RWPE1 (cell line): ENCODE measurements at regions not wholly inside any gene's neighbourhood (a gene's known extent, or its start where the extent isn't known, plus 50 kb on each side); places are given as distances from the start of the nearest gene placed in this dataset.
"Not testable (repeated sequence)": the region's sequence is repeated elsewhere in the genome, so short reads cannot be mapped to it uniquely, and the experiment has no call there.

ENCODE experiments used
- CTCF ChIA-PET: fragments of 350-600 bp; sonication (Branson Sonifier 250); formaldehyde crosslinking; extraction: SDS; loops from one replicate; lab custom pipeline; 2021; lab: Yijun Ruan, JAX
- POLR2A ChIA-PET: fragments of 400-600 bp; formaldehyde crosslinking; extraction: SDS; loops from one replicate; lab custom pipeline; 2020; ENCODE audit warnings: antibody characterized with exemption; ENCODE audit not compliant: low non-redundant PET; lab: Yijun Ruan, JAX
- DNase-seq: peaks from one replicate; pipeline ENCODE4 v3.0.0; 2012; ENCODE audit warnings: low spot score
- H3K27ac ChIP-seq: fragments of 450-650 bp; 2 replicates; pipeline ENCODE4 v1.5.1; 2017
- TF ChIP-seq, protein P1 (sequence below): fragments of 450-650 bp; conservative IDR thresholded peaks from 2 replicates; pipeline ENCODE4 v1.5.1; 2017; ENCODE audit warnings: low read depth, mild to moderate bottlenecking

DNA sequence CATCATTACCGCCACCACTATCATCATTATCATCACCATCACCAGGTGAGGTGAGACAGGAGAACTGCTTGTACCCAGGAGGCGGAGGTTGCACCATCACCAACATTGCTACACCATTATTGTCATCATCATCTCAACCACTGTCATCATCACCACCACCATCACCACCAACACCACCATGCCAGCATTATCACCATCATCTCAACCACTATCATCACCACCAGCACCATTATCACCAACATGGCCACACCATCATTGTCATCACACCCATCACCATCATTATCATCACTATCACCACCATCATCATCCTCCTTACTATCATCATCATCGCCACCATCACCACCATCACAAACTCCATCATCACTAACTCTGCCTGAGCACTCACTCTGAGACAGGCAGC lies 661.8 kb upstream of the DEFB115 start:
- POLR2A ChIA-PET = no interaction called here
- no peak overlapping the region for H3K27ac ChIP-seq
- DNase-seq = no peak
- CTCF ChIA-PET = no interaction called here
- TF ChIP-seq, protein P1, sequence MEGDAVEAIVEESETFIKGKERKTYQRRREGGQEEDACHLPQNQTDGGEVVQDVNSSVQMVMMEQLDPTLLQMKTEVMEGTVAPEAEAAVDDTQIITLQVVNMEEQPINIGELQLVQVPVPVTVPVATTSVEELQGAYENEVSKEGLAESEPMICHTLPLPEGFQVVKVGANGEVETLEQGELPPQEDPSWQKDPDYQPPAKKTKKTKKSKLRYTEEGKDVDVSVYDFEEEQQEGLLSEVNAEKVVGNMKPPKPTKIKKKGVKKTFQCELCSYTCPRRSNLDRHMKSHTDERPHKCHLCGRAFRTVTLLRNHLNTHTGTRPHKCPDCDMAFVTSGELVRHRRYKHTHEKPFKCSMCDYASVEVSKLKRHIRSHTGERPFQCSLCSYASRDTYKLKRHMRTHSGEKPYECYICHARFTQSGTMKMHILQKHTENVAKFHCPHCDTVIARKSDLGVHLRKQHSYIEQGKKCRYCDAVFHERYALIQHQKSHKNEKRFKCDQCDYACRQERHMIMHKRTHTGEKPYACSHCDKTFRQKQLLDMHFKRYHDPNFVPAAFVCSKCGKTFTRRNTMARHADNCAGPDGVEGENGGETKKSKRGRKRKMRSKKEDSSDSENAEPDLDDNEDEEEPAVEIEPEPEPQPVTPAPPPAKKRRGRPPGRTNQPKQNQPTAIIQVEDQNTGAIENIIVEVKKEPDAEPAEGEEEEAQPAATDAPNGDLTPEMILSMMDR = no peak

DNA sequence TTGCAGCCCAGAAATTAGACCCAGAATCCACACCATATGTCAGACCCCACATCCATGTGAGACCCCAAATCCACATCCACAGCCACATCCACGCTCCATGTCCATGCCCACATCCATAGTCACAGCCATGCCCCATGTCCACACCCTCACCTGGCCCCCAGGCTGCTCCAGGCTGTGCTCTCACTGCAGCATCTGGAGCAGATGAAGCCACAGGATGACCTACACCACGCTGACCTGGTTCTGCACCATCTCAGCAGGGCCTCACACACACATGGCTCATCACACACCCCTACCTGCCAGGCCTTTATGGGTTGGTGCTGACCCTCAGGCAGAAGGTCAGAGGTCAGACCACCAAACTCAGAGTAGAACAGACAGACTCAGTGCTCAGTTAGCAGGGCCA lies 660.0 kb upstream of the DEFB115 start:
- CTCF ChIA-PET = interaction anchor here (0.6 kb wide), 1 partner anchor 80 kb away, joined by 3 read pairs; no protein-coding TSS in a partner anchor
- POLR2A ChIA-PET, H3K27ac ChIP-seq: not testable (repeated sequence)

DNA sequence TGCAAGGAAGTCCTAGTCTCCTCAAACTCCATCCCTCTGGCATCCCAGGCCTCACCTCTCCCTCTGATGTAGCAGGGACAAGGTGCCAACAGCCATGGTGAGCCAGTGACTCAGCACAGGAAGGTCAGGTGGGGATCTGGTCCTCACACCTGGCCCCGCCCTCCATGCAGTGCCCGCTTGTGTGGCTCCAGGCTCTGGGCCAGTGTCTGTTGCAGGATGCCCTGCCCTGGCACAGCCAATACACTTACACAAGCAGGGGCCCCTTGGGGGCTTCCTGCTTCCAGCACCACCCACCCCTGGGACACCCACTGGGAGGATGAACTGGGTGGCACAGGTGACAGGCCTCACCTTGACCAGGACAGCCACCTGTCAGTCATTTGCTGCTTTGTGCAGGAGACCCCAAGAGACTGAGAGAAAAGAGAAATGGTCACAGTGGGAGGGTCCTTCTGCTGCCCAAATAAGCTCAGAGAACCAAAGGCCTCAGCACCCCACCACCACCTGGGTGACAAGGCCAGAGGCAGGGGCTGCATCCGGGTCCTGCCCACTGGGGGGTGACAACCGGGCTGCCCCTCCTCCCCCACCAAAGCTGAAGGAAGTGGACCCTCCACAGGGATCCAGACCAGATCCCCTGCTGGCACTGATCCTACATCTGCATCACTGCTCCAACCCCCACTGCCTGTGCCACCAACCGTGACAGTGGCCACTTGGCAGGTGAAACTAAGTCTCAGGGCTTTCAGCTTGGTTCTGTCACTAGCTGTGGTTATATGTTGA lies 658.8 kb upstream of the DEFB115 start:
- ChIA-PET POLR2A (no interaction called here), CTCF (no interaction called here)
- TF ChIP-seq, protein P1 = no peak
- no peak for DNase-seq
- no peak overlapping the region for H3K27ac ChIP-seq

More for the DNA sequence above, 660.0 kb upstream of the DEFB115 start:
- DNase-seq = not testable (repeated sequence)

DNA sequence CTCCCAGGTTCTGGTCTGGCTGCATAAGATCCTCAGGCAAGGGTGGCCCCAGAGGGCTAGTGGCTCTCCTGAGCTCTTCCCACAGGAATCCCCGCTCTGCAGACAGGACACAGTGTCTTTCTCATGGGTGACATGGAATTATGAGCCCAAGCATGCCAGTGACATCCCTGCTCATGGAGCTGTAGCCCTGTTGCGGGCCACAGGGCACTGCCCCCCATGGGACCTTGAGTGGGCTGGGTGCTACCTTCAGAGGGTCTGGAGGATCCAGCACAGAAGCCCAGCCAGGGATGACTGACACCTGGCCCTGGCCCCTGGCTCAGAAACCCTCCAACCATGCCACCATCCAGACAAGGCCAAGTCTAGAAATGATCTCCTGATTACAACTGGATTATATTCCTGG lies 657.5 kb upstream of the DEFB115 start:
- ChIA-PET POLR2A (no interaction called here), CTCF (no interaction called here)
- no peak for DNase-seq
- H3K27ac ChIP-seq = no peak overlapping the region
- TF ChIP-seq, protein P1 = no peak

DNA sequence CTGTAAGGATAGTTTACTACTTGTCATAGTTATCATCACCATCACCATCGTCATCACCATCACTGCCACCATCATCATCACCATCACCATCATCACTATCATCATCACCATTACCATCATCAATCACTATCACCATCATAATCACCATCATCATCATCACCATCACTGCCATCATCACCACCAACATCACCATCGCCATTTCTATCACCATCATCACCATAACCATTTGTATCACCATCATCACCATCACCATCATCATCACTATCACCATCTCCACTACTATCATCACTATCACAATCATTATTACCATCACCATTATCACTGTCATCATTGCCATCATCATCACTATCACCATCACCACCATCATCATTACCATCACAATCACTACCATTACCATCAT lies 655.5 kb upstream of the DEFB115 start:
- TF ChIP-seq, protein P1 = no peak
- no peak for DNase-seq
- CTCF ChIA-PET = no interaction called here
- POLR2A ChIA-PET = no interaction called here
- H3K27ac ChIP-seq = no peak overlapping the region

DNA sequence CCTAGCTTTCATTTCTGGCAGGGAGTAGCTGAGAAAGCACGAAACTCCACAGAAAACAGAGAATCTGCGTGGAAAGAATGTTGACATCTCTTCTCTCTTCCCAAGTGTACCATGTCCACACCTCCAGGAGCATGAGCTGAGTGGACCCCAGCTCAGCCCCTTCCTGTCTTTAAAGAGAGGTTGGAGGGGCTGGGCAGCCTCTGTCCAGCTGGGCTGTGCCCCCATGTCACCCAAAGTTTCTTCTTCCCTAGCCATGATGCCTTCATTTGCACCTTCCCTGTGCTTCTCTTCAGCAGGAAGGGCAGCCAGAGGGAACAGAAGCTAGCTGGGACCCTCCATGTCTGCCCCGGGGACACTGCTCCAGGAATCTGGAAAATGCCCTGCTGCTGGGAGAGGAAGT lies 655.0 kb upstream of the DEFB115 start:
- CTCF ChIA-PET = no interaction called here
- TF ChIP-seq, protein P1 = no peak
- H3K27ac ChIP-seq = no peak overlapping the region
- POLR2A ChIA-PET = no interaction called here
- no peak for DNase-seq

DNA sequence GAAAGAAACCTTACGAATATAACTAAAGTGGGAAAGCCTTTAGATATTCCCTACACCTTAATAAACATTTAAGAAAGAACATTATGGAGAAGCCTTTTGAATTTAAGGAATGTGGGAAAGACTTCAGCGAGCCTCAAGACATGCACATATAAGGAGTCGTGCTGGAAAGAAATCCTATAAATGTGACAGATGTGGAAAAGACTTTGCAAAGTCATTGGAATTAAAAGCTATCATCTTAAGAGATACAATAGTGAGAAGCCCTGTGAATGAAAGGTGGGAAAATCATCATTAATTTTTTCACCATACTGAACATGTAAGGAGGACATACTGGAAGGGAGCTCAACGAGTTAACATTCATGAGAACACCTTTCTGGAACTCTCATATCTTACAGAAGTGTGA lies 650.5 kb upstream of the DEFB115 start:
- POLR2A ChIA-PET = no interaction called here
- CTCF ChIA-PET = no interaction called here
- no peak for DNase-seq
- no peak overlapping the region for H3K27ac ChIP-seq
- TF ChIP-seq, protein P1 = no peak
